Lower lobe of right lung (tissue), 2 donors: ENCODE measurements at regions not wholly inside any gene's neighbourhood (a gene's known extent, or its start where the extent isn't known, plus 50 kb on each side); places are given as distances from the start of the nearest gene placed in this dataset.
"Not testable (repeated sequence)": the region's sequence is repeated elsewhere in the genome, so short reads cannot be mapped to it uniquely, and the experiment has no call there.

ENCODE experiments used
- ATAC-seq, 2 donors: fragments of 200-7000 bp; cut with Tn5 transposase; one replicate each; pipeline ENCODE4 v1.9.1; 2020 to 2022; ENCODE audit warnings: mild to moderate bottlenecking in 2 of 2, moderate library complexity in 2 of 2
- DNase-seq: peaks from one replicate; pipeline ENCODE4 v3.0.0-alpha.2; 2020
- H3K27ac ChIP-seq: fragments of 200-600 bp; one replicate; pipeline ENCODE4 v1.8.0; 2022
- H3K27me3 ChIP-seq: fragments of 200-600 bp; one replicate; pipeline ENCODE4 v1.8.0; 2022; ENCODE audit warnings: low read depth
- H3K36me3 ChIP-seq: fragments of 200-600 bp; one replicate; pipeline ENCODE4 v1.8.0; 2022; ENCODE audit warnings: mild to moderate bottlenecking
- H3K4me1 ChIP-seq: fragments of 200-600 bp; one replicate; pipeline ENCODE4 v1.8.0; 2022
- H3K4me3 ChIP-seq: fragments of 200-600 bp; one replicate; pipeline ENCODE4 v1.8.0; 2022; ENCODE audit warnings: mild to moderate bottlenecking
- H3K9me3 ChIP-seq: fragments of 200-600 bp; one replicate; pipeline ENCODE4 v1.8.0; 2022
- intact Hi-C: fragments of 100-400 bp; cut with DNase I; formaldehyde crosslinking; loops from one replicate; pipeline ENCODE4 v1.11.0; 2022
- TF ChIP-seq, protein P1 (sequence below): fragments of 200-600 bp; IDR thresholded peaks from one replicate; pipeline ENCODE4 v1.8.0; 2022; ENCODE audit warnings: antibody characterized with exemption, mild to moderate bottlenecking
- donor health status: DM: no; HTN: yes; CAD: no; lungs with severe emphysema.

DNA sequence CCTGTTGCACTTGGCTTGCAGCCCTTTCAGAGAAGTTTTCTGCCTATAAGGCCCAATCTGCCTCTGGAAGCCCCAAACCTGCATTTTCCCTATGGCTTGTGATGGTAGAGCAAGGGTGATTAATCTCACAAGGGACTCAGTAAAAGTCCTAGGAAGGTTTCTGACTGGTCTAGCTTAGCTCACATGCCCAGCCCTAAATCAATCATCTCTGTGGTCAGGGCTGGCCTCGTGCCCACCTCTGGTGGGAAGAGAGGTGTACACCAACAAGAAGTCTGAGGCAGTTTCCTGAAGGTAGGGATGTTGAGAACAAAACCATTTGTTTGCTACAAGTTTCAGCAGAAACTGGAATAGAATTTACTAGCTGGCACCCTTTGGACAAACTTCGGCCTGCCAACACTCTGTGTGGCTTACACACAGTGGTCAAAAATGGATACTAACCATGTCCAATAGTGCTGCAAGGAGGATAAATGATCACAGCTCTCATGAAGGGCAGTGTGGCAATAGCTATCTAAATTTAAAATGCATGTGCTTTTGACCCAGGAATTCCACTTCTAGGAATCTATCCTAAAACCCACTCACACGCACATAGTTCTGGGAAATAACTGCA is 96.4 kb downstream of the EN1 start:
- ATAC-seq (no peak), DNase-seq (no peak)
- intact Hi-C loops: no loop called here
- TF ChIP-seq, protein P1, sequence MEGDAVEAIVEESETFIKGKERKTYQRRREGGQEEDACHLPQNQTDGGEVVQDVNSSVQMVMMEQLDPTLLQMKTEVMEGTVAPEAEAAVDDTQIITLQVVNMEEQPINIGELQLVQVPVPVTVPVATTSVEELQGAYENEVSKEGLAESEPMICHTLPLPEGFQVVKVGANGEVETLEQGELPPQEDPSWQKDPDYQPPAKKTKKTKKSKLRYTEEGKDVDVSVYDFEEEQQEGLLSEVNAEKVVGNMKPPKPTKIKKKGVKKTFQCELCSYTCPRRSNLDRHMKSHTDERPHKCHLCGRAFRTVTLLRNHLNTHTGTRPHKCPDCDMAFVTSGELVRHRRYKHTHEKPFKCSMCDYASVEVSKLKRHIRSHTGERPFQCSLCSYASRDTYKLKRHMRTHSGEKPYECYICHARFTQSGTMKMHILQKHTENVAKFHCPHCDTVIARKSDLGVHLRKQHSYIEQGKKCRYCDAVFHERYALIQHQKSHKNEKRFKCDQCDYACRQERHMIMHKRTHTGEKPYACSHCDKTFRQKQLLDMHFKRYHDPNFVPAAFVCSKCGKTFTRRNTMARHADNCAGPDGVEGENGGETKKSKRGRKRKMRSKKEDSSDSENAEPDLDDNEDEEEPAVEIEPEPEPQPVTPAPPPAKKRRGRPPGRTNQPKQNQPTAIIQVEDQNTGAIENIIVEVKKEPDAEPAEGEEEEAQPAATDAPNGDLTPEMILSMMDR: no peak
- Histone ChIP-seq H3K27ac (no peak overlapping the region), H3K27me3 (no peaks in the 10 kb centered on the region), H3K4me3 (no peak overlapping the region), H3K4me1 (no peaks in the 10 kb centered on the region), H3K9me3 (no peaks in the 10 kb centered on the region), H3K36me3 (no peaks in the 10 kb centered on the region)

DNA sequence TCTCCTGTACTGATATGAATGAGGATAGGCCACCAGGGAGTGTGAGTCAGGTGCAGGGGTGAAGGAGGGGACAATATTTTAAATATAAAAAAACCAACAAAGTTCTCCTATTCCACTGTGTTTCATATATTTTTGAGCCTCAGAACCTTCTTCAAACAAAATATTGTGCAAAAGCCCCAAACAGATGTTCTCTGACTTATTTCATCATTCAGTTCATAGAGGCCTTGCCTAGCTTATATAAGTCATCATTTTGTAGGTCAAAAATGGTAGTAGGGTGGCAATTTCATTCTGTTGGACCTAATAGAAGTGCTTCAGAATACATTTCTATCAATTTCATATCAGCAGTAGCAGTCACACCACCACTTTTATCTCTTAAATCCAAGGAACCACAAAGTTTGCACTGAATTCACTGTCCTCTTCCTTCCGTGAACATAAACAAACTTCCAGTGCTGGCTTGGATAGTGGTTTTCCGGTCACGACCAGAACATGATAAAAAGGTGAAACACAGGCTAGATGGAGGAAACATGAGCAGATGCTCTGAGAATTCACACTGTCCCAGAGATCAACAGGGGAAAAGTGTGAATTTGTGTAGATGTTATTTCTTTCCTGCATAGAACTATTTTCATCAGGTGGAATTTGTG is 99.1 kb downstream of the EN1 start:
- DNase-seq: no peak
- no peak for ATAC-seq
- TF ChIP-seq, protein P1: no peak
- H3K4me1 ChIP-seq: no peaks in the 10 kb centered on the region
- H3K9me3 ChIP-seq: no peaks in the 10 kb centered on the region
- intact Hi-C loops: no loop called here
- no peaks in the 10 kb centered on the region for H3K36me3 ChIP-seq
- no peaks in the 10 kb centered on the region for H3K27me3 ChIP-seq
- H3K4me3 ChIP-seq: no peak overlapping the region
- H3K27ac ChIP-seq: no peak overlapping the region

DNA sequence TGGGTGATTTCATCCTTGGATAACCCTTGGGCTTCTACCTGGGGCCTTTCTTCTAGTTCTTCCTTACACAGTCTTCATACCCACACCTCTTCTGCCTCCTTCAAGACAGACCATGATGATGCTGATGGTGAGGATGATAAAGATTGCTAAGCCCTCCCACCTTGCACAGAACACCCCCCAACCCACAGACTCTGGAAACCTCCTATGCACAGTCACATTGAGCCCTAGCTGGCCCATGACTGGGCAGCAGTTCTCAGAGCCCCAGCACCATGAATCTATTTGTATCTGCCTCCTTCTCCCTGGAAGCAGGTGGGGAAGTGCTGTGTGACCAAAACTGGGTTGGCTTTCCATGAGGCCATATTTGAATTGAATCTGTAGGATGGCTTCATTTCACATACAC is 99.8 kb downstream of the EN1 start:
- Histone ChIP-seq H3K4me1 (no peaks in the 10 kb centered on the region), H3K27ac (no peak overlapping the region), H3K9me3 (no peaks in the 10 kb centered on the region), H3K36me3 (no peaks in the 10 kb centered on the region), H3K27me3 (no peaks in the 10 kb centered on the region), H3K4me3 (no peak overlapping the region)
- no peak for ATAC-seq
- intact Hi-C loops: no loop called here
- TF ChIP-seq, protein P1: no peak
- DNase-seq: no peak

DNA sequence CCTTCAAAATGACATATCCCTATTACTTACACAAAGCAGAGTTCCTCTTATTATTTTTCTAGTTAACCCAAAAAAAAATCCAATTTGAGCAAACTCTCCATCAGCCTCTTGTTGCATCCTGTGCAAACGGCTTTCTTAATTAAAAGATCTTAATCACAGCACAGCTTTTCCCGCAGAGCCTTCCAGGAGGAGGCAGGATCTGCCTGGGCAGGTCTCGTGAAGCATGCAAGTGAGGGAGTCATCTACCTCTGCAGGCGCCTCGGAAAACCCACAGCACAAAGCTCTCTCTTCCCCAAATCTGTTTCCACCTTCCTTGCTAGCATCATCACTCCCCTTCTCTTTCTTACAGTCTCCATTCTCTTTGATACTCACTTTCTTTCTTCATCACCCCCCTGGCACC is 100.4 kb downstream of the EN1 start:
- Histone ChIP-seq H3K4me1 (no peaks in the 10 kb centered on the region), H3K4me3 (no peak overlapping the region), H3K36me3 (no peaks in the 10 kb centered on the region), H3K27ac (no peak overlapping the region), H3K9me3 (no peaks in the 10 kb centered on the region), H3K27me3 (no peaks in the 10 kb centered on the region)
- TF ChIP-seq, protein P1: no peak
- DNase-seq (no peak), ATAC-seq (no peak)
- intact Hi-C loops: no loop called here

DNA sequence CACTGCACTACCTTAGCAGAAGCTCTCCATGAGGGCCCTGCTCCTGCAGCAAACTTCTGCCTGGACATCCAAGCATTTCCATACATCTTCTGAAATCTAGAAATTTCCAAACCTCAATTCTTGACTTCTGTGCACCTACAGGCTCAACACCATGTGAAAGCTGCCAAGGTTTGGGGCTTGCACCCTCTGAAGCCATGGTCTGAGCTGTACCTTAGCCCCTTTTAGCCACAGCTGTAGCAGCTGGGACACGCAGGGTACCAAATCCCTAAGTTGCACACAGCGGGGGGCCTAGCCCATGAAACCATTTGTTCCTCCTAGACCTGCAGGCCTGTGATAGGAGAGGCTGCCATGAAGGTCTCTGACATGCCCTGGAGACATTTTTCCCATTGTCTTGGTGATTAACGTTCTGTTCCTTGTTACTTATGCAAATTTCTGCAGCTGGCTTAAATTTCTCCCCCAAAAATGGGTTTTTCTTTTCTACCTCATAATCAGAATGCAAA is 102.7 kb downstream of the EN1 start:
- intact Hi-C loops, H3K4me1 ChIP-seq, H3K36me3 ChIP-seq, ATAC-seq, H3K27me3 ChIP-seq, H3K4me3 ChIP-seq, H3K9me3 ChIP-seq, H3K27ac ChIP-seq, DNase-seq: not testable (repeated sequence)

DNA sequence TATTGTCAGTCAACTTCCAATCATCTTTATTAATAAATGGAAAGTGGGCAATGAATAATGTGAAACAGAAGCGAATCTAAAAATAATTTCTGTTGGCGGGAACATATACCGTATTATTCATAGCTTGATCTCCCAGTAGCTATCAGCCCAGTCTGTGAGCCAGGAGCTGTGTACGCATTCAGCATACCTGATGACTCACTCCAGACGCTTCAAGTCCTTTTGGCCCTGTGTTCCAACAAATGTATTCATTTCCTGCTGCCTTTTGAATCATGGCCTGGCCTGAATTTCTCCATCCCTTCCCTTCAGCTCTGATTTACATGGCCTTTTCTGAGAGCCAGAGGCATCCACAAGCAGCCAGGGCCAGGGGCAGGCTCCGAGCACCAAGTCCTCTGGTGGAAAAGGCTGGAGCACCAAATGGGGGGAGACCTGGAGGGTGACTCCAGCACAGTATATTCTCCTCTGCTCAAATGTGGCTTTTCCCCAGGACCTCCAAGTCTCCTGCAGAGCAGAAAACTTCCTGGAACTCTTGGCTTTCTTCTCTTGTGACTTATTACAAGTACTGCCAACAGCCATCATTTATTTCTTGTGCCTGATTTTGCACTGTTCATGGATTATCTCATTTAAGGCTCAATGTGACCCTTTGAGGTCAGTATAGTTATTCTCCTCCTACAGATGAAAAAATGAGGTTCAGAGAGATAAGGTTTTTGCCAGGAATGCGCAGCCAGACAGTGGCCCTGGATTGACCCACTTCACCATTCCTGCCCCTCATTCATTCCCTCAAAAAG is 108.7 kb downstream of the EN1 start:
- intact Hi-C loops: no loop called here
- H3K4me1 ChIP-seq: no peaks in the 10 kb centered on the region
- no peaks in the 10 kb centered on the region for H3K27me3 ChIP-seq
- peak; percentile 33 to 59 for ATAC-seq
- no peak overlapping the region for H3K27ac ChIP-seq
- H3K4me3 ChIP-seq: no peak overlapping the region
- TF ChIP-seq, protein P1: no peak
- DNase-seq: no peak
- H3K9me3 ChIP-seq: no peaks in the 10 kb centered on the region
- H3K36me3 ChIP-seq: no peaks in the 10 kb centered on the region
